Osteoblast (primary cell): ENCODE measurements at regions not wholly inside any gene's neighbourhood (a gene's known extent, or its start where the extent isn't known, plus 50 kb on each side); places are given as distances from the start of the nearest gene placed in this dataset.
A peak's percentile ranks its signal among the peaks of the same experiment; 100 is the strongest.

Source experiments
- DNase-seq: peaks from one replicate; pipeline ENCODE4 v3.0.0; 2011; ENCODE audit warnings: low spot score, mixed read lengths; ENCODE audit not compliant: insufficient read length; ENCODE audit errors: missing footprints
- H2AFZ ChIP-seq: 2 replicates; pipeline ENCODE4 v1.6.0; 2011; ENCODE audit warnings: mild to moderate bottlenecking, low read length
- H3K27ac ChIP-seq: 2 replicates; pipeline ENCODE4 v1.5.1; 2011; ENCODE audit warnings: mild to moderate bottlenecking, low read depth, low read length, moderate library complexity
- H3K27me3 ChIP-seq: 2 replicates; pipeline ENCODE4 v1.6.0; 2012; ENCODE audit warnings: mild to moderate bottlenecking, control low read depth, inconsistent platforms, low read length, moderate library complexity; ENCODE audit not compliant: insufficient read depth
- H3K36me3 ChIP-seq: 2 replicates; pipeline ENCODE4 v1.5.1; 2011; ENCODE audit warnings: mild to moderate bottlenecking, low read length, control low read depth, moderate library complexity; ENCODE audit not compliant: insufficient read depth
- H3K4me1 ChIP-seq: 2 replicates; pipeline ENCODE4 v1.5.1; 2011; ENCODE audit warnings: mild to moderate bottlenecking, low read length, control low read depth, moderate library complexity; ENCODE audit not compliant: insufficient read depth
- H3K4me2 ChIP-seq: 2 replicates; pipeline ENCODE4 v1.6.0; 2011; ENCODE audit warnings: mild to moderate bottlenecking, low read length; ENCODE audit not compliant: insufficient read depth
- H3K4me3 ChIP-seq: fragments of 200-600 bp; sonication (generic); 3 replicates; pipeline ENCODE4 v1.5.1; 2012; ENCODE audit warnings: mild to moderate bottlenecking, low read length, inconsistent platforms; ENCODE audit not compliant: insufficient read depth
- H3K79me2 ChIP-seq: 2 replicates; pipeline ENCODE4 v1.6.0; 2012; ENCODE audit warnings: mild to moderate bottlenecking, low read length, control low read depth, inconsistent platforms; ENCODE audit not compliant: insufficient read depth
- H3K9me3 ChIP-seq: 2 replicates; pipeline ENCODE4 v1.5.1; 2011; ENCODE audit warnings: low read depth, low read length, control low read depth
- H4K20me1 ChIP-seq: 2 replicates; pipeline ENCODE4 v1.6.0; 2012; ENCODE audit warnings: mild to moderate bottlenecking, low read length, control low read depth; ENCODE audit not compliant: insufficient read depth
- TF ChIP-seq, protein P1 (sequence below): IDR thresholded peaks from 2 replicates; pipeline ENCODE4 v1.5.1; 2011; ENCODE audit warnings: mild to moderate bottlenecking, low read depth, low read length, moderate library complexity; ENCODE audit errors: extremely low read depth

DNA sequence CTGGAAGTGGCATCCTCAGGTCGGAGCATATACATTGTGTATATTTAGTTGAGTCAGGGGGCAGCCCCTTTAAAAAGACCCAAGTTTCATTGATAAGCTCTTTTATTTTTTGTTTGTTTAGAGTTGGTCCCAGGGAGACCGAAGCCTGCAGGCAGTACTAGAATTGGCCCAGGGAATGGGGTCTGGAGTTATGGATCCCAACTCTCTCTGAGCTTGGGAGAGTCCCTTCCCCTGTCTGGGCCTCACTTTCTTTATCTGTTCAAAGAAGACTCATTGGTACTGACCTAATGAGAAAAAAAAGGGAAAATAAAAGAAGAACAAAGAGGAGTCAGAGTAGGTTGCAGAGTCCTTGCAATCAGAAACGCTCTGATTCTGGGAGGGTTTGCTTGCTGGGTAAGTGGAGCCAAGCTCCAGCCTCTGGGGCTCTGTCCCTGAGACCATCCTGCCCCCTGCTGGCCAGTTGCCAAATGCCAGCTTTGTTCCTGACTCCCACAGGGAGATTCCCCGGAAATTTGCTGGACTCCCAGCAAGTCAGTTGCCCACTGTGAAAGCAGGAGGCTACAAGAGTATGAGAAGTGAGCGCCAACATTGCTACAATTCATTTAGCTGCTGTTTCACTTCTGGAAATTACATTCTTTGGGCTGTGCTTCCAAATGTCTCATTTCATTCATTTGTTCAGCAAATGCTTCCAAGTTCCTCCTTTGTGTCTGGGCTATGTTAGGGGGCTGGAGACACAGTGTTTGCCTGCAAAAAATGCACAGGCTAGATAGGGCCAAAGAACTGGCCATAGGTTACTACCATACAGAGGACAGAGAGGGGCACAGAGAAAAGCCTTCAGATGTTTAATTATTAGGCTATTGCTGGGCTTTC, 156.2 kb downstream of the MELK start:
- Histone ChIP-seq H3K4me1 (no peaks in the 10 kb centered on the region), H3K27me3 (peaks cover 7% of the 10 kb centered on the region), H2AFZ (no peak overlapping the region), H3K9me3 (peaks cover 5% of the 10 kb centered on the region), H4K20me1 (no peaks in the 10 kb centered on the region), H3K36me3 (no peaks in the 10 kb centered on the region), H3K79me2 (no peaks in the 10 kb centered on the region), H3K4me3 (no peak overlapping the region), H3K4me2 (no peak overlapping the region), H3K27ac (no peak overlapping the region)
- TF ChIP-seq, protein P1, sequence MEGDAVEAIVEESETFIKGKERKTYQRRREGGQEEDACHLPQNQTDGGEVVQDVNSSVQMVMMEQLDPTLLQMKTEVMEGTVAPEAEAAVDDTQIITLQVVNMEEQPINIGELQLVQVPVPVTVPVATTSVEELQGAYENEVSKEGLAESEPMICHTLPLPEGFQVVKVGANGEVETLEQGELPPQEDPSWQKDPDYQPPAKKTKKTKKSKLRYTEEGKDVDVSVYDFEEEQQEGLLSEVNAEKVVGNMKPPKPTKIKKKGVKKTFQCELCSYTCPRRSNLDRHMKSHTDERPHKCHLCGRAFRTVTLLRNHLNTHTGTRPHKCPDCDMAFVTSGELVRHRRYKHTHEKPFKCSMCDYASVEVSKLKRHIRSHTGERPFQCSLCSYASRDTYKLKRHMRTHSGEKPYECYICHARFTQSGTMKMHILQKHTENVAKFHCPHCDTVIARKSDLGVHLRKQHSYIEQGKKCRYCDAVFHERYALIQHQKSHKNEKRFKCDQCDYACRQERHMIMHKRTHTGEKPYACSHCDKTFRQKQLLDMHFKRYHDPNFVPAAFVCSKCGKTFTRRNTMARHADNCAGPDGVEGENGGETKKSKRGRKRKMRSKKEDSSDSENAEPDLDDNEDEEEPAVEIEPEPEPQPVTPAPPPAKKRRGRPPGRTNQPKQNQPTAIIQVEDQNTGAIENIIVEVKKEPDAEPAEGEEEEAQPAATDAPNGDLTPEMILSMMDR = peak; percentile 79
- peak; percentile 90 for DNase-seq

DNA sequence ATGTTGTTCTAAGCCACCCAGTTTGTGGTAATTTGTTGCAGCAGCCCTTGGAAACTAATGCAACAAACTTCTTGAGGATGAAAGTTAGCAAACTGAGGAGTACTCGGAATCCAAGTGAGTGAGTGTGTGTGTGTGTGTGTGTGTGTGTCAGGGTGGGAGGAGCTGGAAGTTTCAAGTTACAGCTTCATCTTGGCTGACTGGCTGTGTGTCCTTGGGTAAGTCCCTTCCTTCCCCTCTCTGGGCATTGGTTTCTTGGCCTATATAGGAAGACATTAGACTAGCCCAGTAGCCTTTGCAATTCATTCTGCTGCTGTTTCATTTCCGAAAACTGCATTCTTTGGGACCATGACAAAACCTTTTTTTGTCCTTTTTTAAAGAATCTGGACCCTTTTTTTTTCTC, 157.2 kb downstream of the MELK start:
- H3K36me3 ChIP-seq = no peaks in the 10 kb centered on the region
- DNase-seq = no peak

DNA sequence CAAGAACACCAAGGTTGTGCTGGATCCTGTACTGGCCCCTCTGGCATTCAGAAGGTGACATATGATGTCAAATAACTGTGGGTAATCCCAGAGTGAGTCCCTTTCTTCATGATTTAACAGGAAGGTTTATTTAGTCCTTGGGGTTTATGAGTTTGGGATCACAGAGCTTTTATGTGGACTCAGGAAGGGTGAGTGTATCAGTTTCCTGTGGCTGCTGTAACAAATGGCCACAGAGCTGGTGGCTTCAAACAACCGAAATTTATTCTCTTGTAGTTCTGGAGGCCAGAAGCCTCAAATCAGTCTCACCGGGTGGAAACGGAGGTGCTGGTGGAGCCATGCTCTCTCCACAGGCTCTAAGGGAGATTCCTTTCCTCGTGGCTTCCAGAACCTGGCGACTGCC, 157.7 kb downstream of the MELK start:
- Histone ChIP-seq H3K4me1 (no peaks in the 10 kb centered on the region), H3K4me2 (no peak overlapping the region), H3K4me3 (no peak overlapping the region), H3K9me3 (no peaks in the 10 kb centered on the region), H4K20me1 (no peaks in the 10 kb centered on the region), H2AFZ (no peak overlapping the region), H3K27ac (no peak overlapping the region), H3K79me2 (no peaks in the 10 kb centered on the region), H3K36me3 (no peaks in the 10 kb centered on the region), H3K27me3 (peaks cover 13% of the 10 kb centered on the region)
- no peak for DNase-seq
- TF ChIP-seq, protein P1 = no peak

More for the DNA sequence above, 157.2 kb downstream of the MELK start:
- TF ChIP-seq, protein P1 = no peak
- no peak overlapping the region for H2AFZ ChIP-seq
- H4K20me1 ChIP-seq = no peaks in the 10 kb centered on the region
- H3K4me2 ChIP-seq = no peak overlapping the region
- H3K4me3 ChIP-seq = no peak overlapping the region
- peaks cover 12% of the 10 kb centered on the region for H3K27me3 ChIP-seq
- H3K27ac ChIP-seq = no peak overlapping the region
- no peaks in the 10 kb centered on the region for H3K4me1 ChIP-seq
- H3K9me3 ChIP-seq = peaks cover 1% of the 10 kb centered on the region
- no peaks in the 10 kb centered on the region for H3K79me2 ChIP-seq

DNA sequence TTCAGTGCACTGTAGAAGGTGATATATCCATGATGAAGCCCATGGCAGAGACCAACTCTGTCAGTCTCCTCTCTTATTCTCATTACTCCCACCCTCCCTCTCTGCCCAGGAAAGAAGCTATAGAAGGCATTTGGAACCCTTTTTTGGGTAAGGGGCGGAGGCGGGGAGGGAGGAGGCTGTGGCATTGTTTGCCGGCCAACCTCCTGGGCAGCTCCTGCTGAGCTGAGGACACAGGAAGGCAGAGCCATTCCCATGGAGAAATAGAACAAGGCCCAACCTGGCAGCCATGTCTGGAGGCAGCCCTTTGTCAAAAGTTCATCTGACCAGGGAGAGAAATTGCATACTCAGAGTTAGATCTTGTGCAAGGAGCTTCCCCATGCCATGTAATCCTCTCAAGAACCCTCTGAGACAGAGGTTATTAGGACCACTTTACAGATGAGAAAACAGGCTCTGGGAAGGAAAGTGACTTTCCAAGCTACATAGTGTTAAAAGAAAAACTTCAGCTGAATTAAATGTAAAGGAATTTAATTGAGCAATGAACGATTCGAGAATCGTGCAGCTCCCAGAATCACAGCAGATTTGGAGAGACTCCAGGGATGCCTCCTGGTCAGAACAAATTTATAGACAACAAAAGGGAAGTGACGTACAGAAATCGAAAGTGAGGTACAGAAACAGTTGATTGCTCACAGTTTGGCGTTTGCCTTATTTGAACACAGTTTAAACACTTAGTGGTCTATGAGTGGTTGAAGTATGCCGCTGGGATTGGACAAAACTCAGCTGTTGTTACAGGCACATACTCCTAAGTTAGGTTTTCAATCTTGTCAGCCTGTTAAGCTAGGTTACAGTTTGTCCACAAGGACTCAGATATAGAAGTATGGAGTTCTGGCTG, 158.6 kb downstream of the MELK start:
- H3K4me1 ChIP-seq = no peaks in the 10 kb centered on the region
- H3K79me2 ChIP-seq = no peaks in the 10 kb centered on the region
- no peaks in the 10 kb centered on the region for H3K9me3 ChIP-seq
- no peak overlapping the region for H3K27ac ChIP-seq
- H3K4me3 ChIP-seq = no peak overlapping the region
- H3K36me3 ChIP-seq = no peaks in the 10 kb centered on the region
- TF ChIP-seq, protein P1 = no peak
- peaks cover 13% of the 10 kb centered on the region for H3K27me3 ChIP-seq
- no peak overlapping the region for H3K4me2 ChIP-seq
- H4K20me1 ChIP-seq = no peaks in the 10 kb centered on the region
- no peak for DNase-seq
- H2AFZ ChIP-seq = no peak overlapping the region
